CD14-positive monocyte (primary cell): ENCODE measurements at regions not wholly inside any gene's neighbourhood (a gene's known extent, or its start where the extent isn't known, plus 50 kb on each side); places are given as distances from the start of the nearest gene placed in this dataset.

Source experiments
- DNase-seq, 3 donors: peaks; one replicate each; pipeline ENCODE4 v3.0.0-alpha.2; 2011 to 2022
- H2AFZ ChIP-seq: 2 replicates; pipeline ENCODE4 v1.6.0; 2012; ENCODE audit warnings: mild to moderate bottlenecking, low read depth, low read length, inconsistent platforms; ENCODE audit not compliant: insufficient read depth, poor library complexity, severe bottlenecking
- H3K27ac ChIP-seq, 2 donors: 1 replicate in 1 of 2; 2 replicates in 1 of 2; pipeline ENCODE4 v1.5.1; 2012 to 2013; ENCODE audit warnings: low read length in 2 of 2, control low read depth in 1 of 2, inconsistent platforms in 1 of 2, low read depth in 1 of 2, mild to moderate bottlenecking in 1 of 2
- H3K27me3 ChIP-seq, 2 donors: one replicate each; pipeline versions ENCODE4 v1.6.0 to v1.6.1; 2011 to 2013; ENCODE audit warnings: low read length in 2 of 2; ENCODE audit not compliant: control insufficient read depth in 2 of 2, insufficient read depth in 2 of 2
- H3K36me3 ChIP-seq, 2 donors: replicated peaks in 1 of 2; 1 replicate in 1 of 2; 2 replicates in 1 of 2; pipeline versions ENCODE4 v1.5.1 to v1.6.1; 2012 to 2013; ENCODE audit warnings: low read length in 2 of 2, control low read depth in 1 of 2, inconsistent platforms in 1 of 2, mild to moderate bottlenecking in 1 of 2; ENCODE audit not compliant: insufficient read depth in 2 of 2, control insufficient read depth in 1 of 2
- H3K4me1 ChIP-seq, 2 donors: 1 replicate in 1 of 2; 2 replicates in 1 of 2; pipeline versions ENCODE4 v1.5.1 to v1.6.1; 2012 to 2013; ENCODE audit warnings: low read length in 2 of 2, control low read depth in 1 of 2, inconsistent platforms in 1 of 2, mild to moderate bottlenecking in 1 of 2, moderate library complexity in 1 of 2; ENCODE audit not compliant: insufficient read depth in 2 of 2, control insufficient read depth in 1 of 2
- H3K4me2 ChIP-seq: replicated peaks from 2 replicates; pipeline ENCODE3; 2012; ENCODE audit warnings: low read length, moderate library complexity, mild to moderate bottlenecking; ENCODE audit not compliant: poor library complexity, severe bottlenecking; ENCODE audit errors: extremely low read depth
- H3K4me3 ChIP-seq, 3 experiments: fragments of 200-600 bp in 1 of 3; sonication (generic) in 1 of 3; replicated peaks in 1 of 3; 1 replicate in 2 of 3; 2 replicates in 1 of 3; pipeline ENCODE4 v1.5.1; 2011 to 2013; ENCODE audit warnings: low read length in 3 of 3, mild to moderate bottlenecking in 3 of 3, control low read depth in 2 of 3, low read depth in 2 of 3, inconsistent platforms in 1 of 3, moderate library complexity in 1 of 3
- H3K79me2 ChIP-seq: 2 replicates; pipeline ENCODE4 v1.6.0; 2012; ENCODE audit warnings: mild to moderate bottlenecking, control low read depth, inconsistent platforms, low read length, moderate library complexity; ENCODE audit not compliant: insufficient read depth
- H3K9ac ChIP-seq: 2 replicates; pipeline ENCODE4 v1.6.0; 2017; ENCODE audit warnings: low read length, mild to moderate bottlenecking; ENCODE audit not compliant: insufficient read depth, poor library complexity, severe bottlenecking
- H3K9me3 ChIP-seq, 2 donors: replicated peaks in 1 of 2; 1 replicate in 1 of 2; 2 replicates in 1 of 2; pipeline versions ENCODE4 v1.5.1 to v1.6.1; 2012 to 2013; ENCODE audit warnings: low read length in 2 of 2, control low read depth in 1 of 2; ENCODE audit not compliant: control insufficient read depth in 1 of 2, insufficient read depth in 1 of 2
- H4K20me1 ChIP-seq: 2 replicates; pipeline ENCODE4 v1.6.0; 2012; ENCODE audit warnings: mild to moderate bottlenecking, low read length, control low read depth, moderate library complexity; ENCODE audit not compliant: insufficient read depth
- H3K27ac Mint-ChIP-seq, 7 donors: one replicate each; pipeline ENCODE4 v1.8.0; 2020; ENCODE audit warnings: mild to moderate bottlenecking in 7 of 7, mixed read lengths in 7 of 7, moderate library complexity in 6 of 7, inconsistent platforms in 2 of 7
- H3K27me3 Mint-ChIP-seq, 3 donors: one replicate each; pipeline ENCODE4 v1.8.0; 2021 to 2022; ENCODE audit warnings: low read depth in 3 of 3, mild to moderate bottlenecking in 3 of 3, mixed read lengths in 3 of 3, moderate library complexity in 3 of 3, inconsistent platforms in 1 of 3
- H3K36me3 Mint-ChIP-seq, 2 donors: one replicate each; pipeline ENCODE4 v1.8.0; 2020; ENCODE audit warnings: mixed read lengths in 2 of 2, inconsistent platforms in 1 of 2, mild to moderate bottlenecking in 1 of 2
- H3K4me1 Mint-ChIP-seq: one replicate; pipeline ENCODE4 v1.8.0; 2020; ENCODE audit warnings: mild to moderate bottlenecking, mixed read lengths
- H3K4me3 Mint-ChIP-seq, 2 donors: one replicate each; pipeline ENCODE4 v1.8.0; 2020; ENCODE audit warnings: mild to moderate bottlenecking in 2 of 2, mixed read lengths in 2 of 2, moderate library complexity in 1 of 2
- H3K9me3 Mint-ChIP-seq, 7 donors: one replicate each; pipeline ENCODE4 v1.8.0; 2020 to 2022; ENCODE audit warnings: mixed read lengths in 7 of 7, mild to moderate bottlenecking in 6 of 7, moderate library complexity in 6 of 7, inconsistent platforms in 2 of 7
- CTCF ChIP-seq: fragments of 200-600 bp; IDR thresholded peaks from one replicate; pipeline ENCODE4 v1.8.0; 2022; ENCODE audit warnings: antibody characterized with exemption, mild to moderate bottlenecking
- WGBS: methylation state at CpG from one replicate; pipeline ENCODE4 v1.1.5; 2013; ENCODE audit warnings: missing lambda C conversion rate; ENCODE audit not compliant: insufficient coverage; 5-methylcytosine and 5-hydroxymethylcytosine counted together
- intact Hi-C, 2 donors: fragments of 100-400 bp; cut with micrococcal nuclease; formaldehyde crosslinking; loops; one replicate each; pipeline versions ENCODE4 v1.15.0 to v1.15.1; 2023

GRCh38 chr10:121263431-121263783, 334.8 kb downstream of the FGFR2 start:
- no peak for DNase-seq
- 86% methylated on average over 2 of the region's 6 CpGs for WGBS
- H3K27me3 ChIP-seq, result no peaks in the 10 kb centered on the region
- H2AFZ ChIP-seq, result no peak overlapping the region
- H4K20me1 ChIP-seq, result no peaks in the 10 kb centered on the region
- H3K9me3 ChIP-seq, result no peaks in the 10 kb centered on the region
- no peaks in the 10 kb centered on the region for H3K36me3 ChIP-seq
- H3K27ac ChIP-seq, result no peak overlapping the region
- H3K9me3 Mint-ChIP-seq, result peaks cover 0 to 8% (median 2%) of the 10 kb centered on the region in 7 donors
- H3K4me3 Mint-ChIP-seq, result no peak overlapping the region
- no peak overlapping the region for H3K27ac Mint-ChIP-seq
- no peak for TF ChIP-seq CTCF
- H3K4me1 ChIP-seq, result no peaks in the 10 kb centered on the region
- H3K4me3 ChIP-seq, result no peak overlapping the region
- intact Hi-C loops, result no loop called here
- H3K9ac ChIP-seq, result no peak overlapping the region
- no peaks in the 10 kb centered on the region for H3K36me3 Mint-ChIP-seq
- H3K27me3 Mint-ChIP-seq, result peaks cover 0 to 2% (median 2%) of the 10 kb centered on the region in 3 donors
- no peaks in the 10 kb centered on the region for H3K4me1 Mint-ChIP-seq
- no peaks in the 10 kb centered on the region for H3K79me2 ChIP-seq
- H3K4me2 ChIP-seq, result no peak overlapping the region

- DNase-seq, result no peak
- no peak overlapping the region for H3K27ac Mint-ChIP-seq
Measured at GRCh38 chr10:121265360-121266123, 332.7 kb downstream of the FGFR2 start.

More at GRCh38 chr10:121265360-121266123, 332.7 kb downstream of the FGFR2 start:
- Histone ChIP-seq H3K27ac (no peak overlapping the region), H3K4me3 (no peak overlapping the region), H3K4me2 (no peak overlapping the region), H3K27me3 (no peaks in the 10 kb centered on the region), H3K9me3 (no peaks in the 10 kb centered on the region), H3K36me3 (no peaks in the 10 kb centered on the region), H3K9ac (no peak overlapping the region), H3K79me2 (no peaks in the 10 kb centered on the region), H4K20me1 (no peaks in the 10 kb centered on the region), H3K4me1 (no peaks in the 10 kb centered on the region), H2AFZ (no peak overlapping the region)
- no peak for TF ChIP-seq CTCF
- H3K4me3 Mint-ChIP-seq, result no peak overlapping the region
- WGBS, result no CpG with 5 or more reads among the region's 6 CpGs
- no peaks in the 10 kb centered on the region for H3K36me3 Mint-ChIP-seq
- intact Hi-C loops, result no loop called here
- no peaks in the 10 kb centered on the region for H3K4me1 Mint-ChIP-seq
- H3K27me3 Mint-ChIP-seq, result peaks cover 0 to 2% (median 2%) of the 10 kb centered on the region in 3 donors
- peaks cover 0 to 4% (median 0%) of the 10 kb centered on the region in 7 donors for H3K9me3 Mint-ChIP-seq
